Kasumi-1 (cell line): ENCODE measurements at regions not wholly inside any gene's neighbourhood (a gene's known extent, or its start where the extent isn't known, plus 50 kb on each side); places are given as distances from the start of the nearest gene placed in this dataset.
A peak's percentile ranks its signal among the peaks of the same experiment; 100 is the strongest.

Experiments used
- DNase-seq, 2 experiments: peaks; one replicate each; lab custom pipeline; 2025; lab: John Stamatoyannopoulos, UW

- peak; percentile 61 to 72 for DNase-seq
These were observed 50.8 kb upstream of the SLC36A4 start for GRCh38 chr11:93248602-93249001.

GRCh38 chr11:93249459-93250220, 51.8 kb upstream of the SLC36A4 start:
- DNase-seq = no peak

GRCh38 chr11:93250326-93250725, 52.5 kb upstream of the SLC36A4 start:
- no peak for DNase-seq

- no peak for DNase-seq
These were observed 54.1 kb upstream of the SLC36A4 start for GRCh38 chr11:93251922-93252321.

GRCh38 chr11:93253111-93253510, 55.3 kb upstream of the SLC36A4 start:
- DNase-seq = no peak

- DNase-seq = no peak
These were observed 58.8 kb upstream of the SLC36A4 start for GRCh38 chr11:93256623-93257022.

GRCh38 chr11:93267383-93267782, 63.2 kb upstream of the DEUP1 start:
- no peak for DNase-seq

- DNase-seq = no peak
These were observed 62.1 kb upstream of the DEUP1 start for GRCh38 chr11:93268287-93269040.

GRCh38 chr11:93271596-93271995, 58.9 kb upstream of the DEUP1 start:
- DNase-seq = no peak

- DNase-seq = no peak
These were observed 55.7 kb upstream of the DEUP1 start for GRCh38 chr11:93274851-93275250.

- no peak for DNase-seq
These were observed 51.6 kb upstream of the DEUP1 start for GRCh38 chr11:93278976-93279375.

GRCh38 chr11:93279851-93280347, 50.6 kb upstream of the DEUP1 start:
- no peak for DNase-seq
